ENCODE measurements at regions not wholly inside any gene's neighbourhood (a gene's known extent, or its start where the extent isn't known, plus 50 kb on each side); places are given as distances from the start of the nearest gene placed in this dataset.

GRCh38 chr2:164386231-164386630, 235.1 kb downstream of the GRB14 start:
- TF ChIP-seq CREB1 (IDR thresholded peaks at IDR 0.05; ENCODE audit: low read depth) = no peak
- TF ChIP-seq, protein P1, sequence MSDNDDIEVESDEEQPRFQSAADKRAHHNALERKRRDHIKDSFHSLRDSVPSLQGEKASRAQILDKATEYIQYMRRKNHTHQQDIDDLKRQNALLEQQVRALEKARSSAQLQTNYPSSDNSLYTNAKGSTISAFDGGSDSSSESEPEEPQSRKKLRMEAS (IDR thresholded peaks at IDR 0.05) = no peak

Measured in Ishikawa (cell line).